ENCODE measurements at regions not wholly inside any gene's neighbourhood (a gene's known extent, or its start where the extent isn't known, plus 50 kb on each side); places are given as distances from the start of the nearest gene placed in this dataset.

DNA sequence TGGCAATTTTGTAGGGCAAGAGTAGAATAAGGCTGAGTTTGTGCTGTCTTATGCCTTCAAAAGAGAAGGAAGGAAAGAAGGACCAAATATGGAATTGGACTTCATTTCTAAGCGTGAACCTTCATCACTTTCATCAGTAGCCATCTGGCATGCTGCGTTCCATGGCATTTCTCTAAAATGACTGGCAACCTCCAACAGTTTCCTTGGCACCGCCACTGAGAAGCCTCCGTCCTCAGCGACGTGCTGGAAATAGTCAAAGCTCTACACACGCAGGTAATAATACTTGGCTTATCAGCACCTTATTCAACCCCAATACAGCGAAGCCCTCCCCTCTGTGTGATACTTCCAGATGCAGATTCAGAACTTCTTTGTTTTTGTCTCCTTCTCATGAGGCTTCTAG, 169.7 kb upstream of the CD180 start:
- TF ChIP-seq, protein P1, sequence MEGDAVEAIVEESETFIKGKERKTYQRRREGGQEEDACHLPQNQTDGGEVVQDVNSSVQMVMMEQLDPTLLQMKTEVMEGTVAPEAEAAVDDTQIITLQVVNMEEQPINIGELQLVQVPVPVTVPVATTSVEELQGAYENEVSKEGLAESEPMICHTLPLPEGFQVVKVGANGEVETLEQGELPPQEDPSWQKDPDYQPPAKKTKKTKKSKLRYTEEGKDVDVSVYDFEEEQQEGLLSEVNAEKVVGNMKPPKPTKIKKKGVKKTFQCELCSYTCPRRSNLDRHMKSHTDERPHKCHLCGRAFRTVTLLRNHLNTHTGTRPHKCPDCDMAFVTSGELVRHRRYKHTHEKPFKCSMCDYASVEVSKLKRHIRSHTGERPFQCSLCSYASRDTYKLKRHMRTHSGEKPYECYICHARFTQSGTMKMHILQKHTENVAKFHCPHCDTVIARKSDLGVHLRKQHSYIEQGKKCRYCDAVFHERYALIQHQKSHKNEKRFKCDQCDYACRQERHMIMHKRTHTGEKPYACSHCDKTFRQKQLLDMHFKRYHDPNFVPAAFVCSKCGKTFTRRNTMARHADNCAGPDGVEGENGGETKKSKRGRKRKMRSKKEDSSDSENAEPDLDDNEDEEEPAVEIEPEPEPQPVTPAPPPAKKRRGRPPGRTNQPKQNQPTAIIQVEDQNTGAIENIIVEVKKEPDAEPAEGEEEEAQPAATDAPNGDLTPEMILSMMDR (IDR thresholded peaks at IDR 0.05), result no peak
- no peak for TF ChIP-seq PRRX2 (CRISPR knock-in tag; IDR thresholded peaks at IDR 0.05)
- TF ChIP-seq TEAD4 (CRISPR knock-in tag; IDR thresholded peaks at IDR 0.05), result no peak

All from WTC11 (cell line).